AG04450 (cell line): ENCODE measurements at regions not wholly inside any gene's neighbourhood (a gene's known extent, or its start where the extent isn't known, plus 50 kb on each side); places are given as distances from the start of the nearest gene placed in this dataset.
A peak's percentile ranks its signal among the peaks of the same experiment; 100 is the strongest.

Experiments used
- CTCF ChIA-PET: fragments of 300-600, 350-600 bp; formaldehyde crosslinking; extraction: SDS; loops from one replicate; lab custom pipeline; 2022; ENCODE audit warnings: antibody characterized with exemption, inconsistent platforms; lab: Charles Lee
- POLR2A ChIA-PET: fragments of 350-600 bp; formaldehyde crosslinking; extraction: SDS; loops from one replicate; lab custom pipeline; 2021; ENCODE audit warnings: antibody characterized with exemption, inconsistent platforms; lab: Yijun Ruan, JAX
- DNase-seq: peaks from one replicate; pipeline ENCODE4 v3.0.0-alpha.2; 2011; ENCODE audit warnings: low read depth, low spot score
- H3K27ac ChIP-seq: one replicate; pipeline ENCODE4 v1.5.1; 2012; ENCODE audit warnings: low read depth, low read length, control low read depth
- H3K27me3 ChIP-seq: one replicate; pipeline ENCODE4 v1.6.0; 2012; ENCODE audit warnings: low read length; ENCODE audit not compliant: control insufficient read depth, insufficient read depth
- H3K4me3 ChIP-seq: 2 replicates; pipeline ENCODE4 v1.5.1; 2011; ENCODE audit warnings: mild to moderate bottlenecking, low read depth, low read length, control low read depth
- H3K9me3 ChIP-seq: 2 replicates; pipeline ENCODE4 v1.5.1; 2012; ENCODE audit warnings: low read length; ENCODE audit not compliant: control insufficient read depth, insufficient read depth
- CTCF ChIP-seq: IDR thresholded peaks from 2 replicates; pipeline ENCODE4 v1.5.1; 2011; ENCODE audit warnings: low read depth, low read length, control low read depth, inconsistent platforms

- DNase-seq = no peak
- Histone ChIP-seq H3K27me3 (no peaks in the 10 kb centered on the region), H3K9me3 (no peaks in the 10 kb centered on the region), H3K4me3 (no peak overlapping the region), H3K27ac (no peak overlapping the region)
- TF ChIP-seq CTCF = no peak
- CTCF ChIA-PET = no interaction called here
- POLR2A ChIA-PET = no interaction called here
These were observed 2067.7 kb downstream of the ARAP2 start for GRCh38 chr4:34176609-34177008.

GRCh38 chr4:34178476-34178875 is 2065.8 kb downstream of the ARAP2 start:
- no peak overlapping the region for H3K27ac ChIP-seq
- H3K27me3 ChIP-seq = no peaks in the 10 kb centered on the region
- CTCF ChIA-PET = interaction anchor here (0.6 to 1.0 kb wide), 2 partner anchors 10 to 15 kb away, joined by 3 read pairs; no protein-coding TSS in a partner anchor
- H3K9me3 ChIP-seq = no peaks in the 10 kb centered on the region
- no peak for TF ChIP-seq CTCF
- H3K4me3 ChIP-seq = no peak overlapping the region
- DNase-seq = no peak
- POLR2A ChIA-PET = no interaction called here

GRCh38 chr4:34181311-34181841 is 2062.9 kb downstream of the ARAP2 start:
- peak; percentile 52 for DNase-seq
- H3K4me3 ChIP-seq = no peak overlapping the region
- no peaks in the 10 kb centered on the region for H3K9me3 ChIP-seq
- no peaks in the 10 kb centered on the region for H3K27me3 ChIP-seq
- POLR2A ChIA-PET = no interaction called here
- no peak for TF ChIP-seq CTCF
- CTCF ChIA-PET = no interaction called here
- peak overlapping the region; percentile 83 for H3K27ac ChIP-seq

- no peak for TF ChIP-seq CTCF
- Histone ChIP-seq H3K27me3 (no peaks in the 10 kb centered on the region), H3K9me3 (no peaks in the 10 kb centered on the region), H3K27ac (no peak overlapping the region), H3K4me3 (no peak overlapping the region)
- no peak for DNase-seq
- ChIA-PET POLR2A (no interaction called here), CTCF (interaction anchor here (0.6 kb wide), 1 partner anchor 10 kb away, joined by 3 read pairs; no protein-coding TSS in a partner anchor)
These were observed 2062.4 kb downstream of the ARAP2 start for GRCh38 chr4:34181891-34182290.

- TF ChIP-seq CTCF = no peak
- Histone ChIP-seq H3K9me3 (no peaks in the 10 kb centered on the region), H3K4me3 (no peak overlapping the region), H3K27me3 (no peaks in the 10 kb centered on the region), H3K27ac (peak overlapping the region; percentile 41)
- ChIA-PET CTCF (interaction anchor here (0.6 kb wide), 1 partner anchor 10 kb away, joined by 3 read pairs; no protein-coding TSS in a partner anchor), POLR2A (no interaction called here)
- DNase-seq = no peak
These were observed 2062.0 kb downstream of the ARAP2 start for GRCh38 chr4:34182306-34182705.
